ENCODE measurements at regions not wholly inside any gene's neighbourhood (a gene's known extent, or its start where the extent isn't known, plus 50 kb on each side); places are given as distances from the start of the nearest gene placed in this dataset.

- Histone ChIP-seq H4K20me1 (ENCODE audit: control insufficient read depth, extremely low read depth, insufficient read depth, low read length) (no peaks in the 10 kb centered on the region), H3K4me1 (ENCODE audit: control insufficient read depth, extremely low read depth, insufficient read depth, low read length) (no peaks in the 10 kb centered on the region), H3K4me2 (ENCODE audit: extremely low read depth, insufficient read depth, low read length) (no peak overlapping the region), H3K9me3 (ENCODE audit: control insufficient read depth, insufficient read depth, low read depth, low read length) (no peaks in the 10 kb centered on the region), H2AFZ (ENCODE audit: low read length) (no peak overlapping the region), H3K27ac (ENCODE audit: insufficient read depth, low read length) (no peak overlapping the region), H3K4me3 (replicated peaks in 1 of 4; ENCODE audit: control extremely low read depth in 1 of 4, insufficient read depth in 1 of 4, low read depth in 3 of 4, low read length in 4 of 4) (no peak overlapping the region), H3K36me3 (ENCODE audit: control insufficient read depth, insufficient read depth, low read length) (no peaks in the 10 kb centered on the region), H3K79me2 (ENCODE audit: control insufficient read depth, insufficient read depth, low read length) (no peaks in the 10 kb centered on the region), H3K9ac (ENCODE audit: insufficient read depth, low read length) (no peak overlapping the region), H3K27me3 (ENCODE audit: control insufficient read depth, insufficient read depth, low read length) (no peaks in the 10 kb centered on the region)
- TF ChIP-seq, protein P1, sequence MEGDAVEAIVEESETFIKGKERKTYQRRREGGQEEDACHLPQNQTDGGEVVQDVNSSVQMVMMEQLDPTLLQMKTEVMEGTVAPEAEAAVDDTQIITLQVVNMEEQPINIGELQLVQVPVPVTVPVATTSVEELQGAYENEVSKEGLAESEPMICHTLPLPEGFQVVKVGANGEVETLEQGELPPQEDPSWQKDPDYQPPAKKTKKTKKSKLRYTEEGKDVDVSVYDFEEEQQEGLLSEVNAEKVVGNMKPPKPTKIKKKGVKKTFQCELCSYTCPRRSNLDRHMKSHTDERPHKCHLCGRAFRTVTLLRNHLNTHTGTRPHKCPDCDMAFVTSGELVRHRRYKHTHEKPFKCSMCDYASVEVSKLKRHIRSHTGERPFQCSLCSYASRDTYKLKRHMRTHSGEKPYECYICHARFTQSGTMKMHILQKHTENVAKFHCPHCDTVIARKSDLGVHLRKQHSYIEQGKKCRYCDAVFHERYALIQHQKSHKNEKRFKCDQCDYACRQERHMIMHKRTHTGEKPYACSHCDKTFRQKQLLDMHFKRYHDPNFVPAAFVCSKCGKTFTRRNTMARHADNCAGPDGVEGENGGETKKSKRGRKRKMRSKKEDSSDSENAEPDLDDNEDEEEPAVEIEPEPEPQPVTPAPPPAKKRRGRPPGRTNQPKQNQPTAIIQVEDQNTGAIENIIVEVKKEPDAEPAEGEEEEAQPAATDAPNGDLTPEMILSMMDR (conservative IDR thresholded peaks at IDR 0.05 in 1 of 2, IDR thresholded peaks at IDR 0.05 in 1 of 2; ENCODE audit: low read depth in 1 of 2, low read length in 2 of 2), result no peak
- TF ChIP-seq EZH2 (IDR thresholded peaks at IDR 0.05; ENCODE audit: low read length, missing control alignments), result no peak
- no peak for DNase-seq (ENCODE audit: low read depth in 2 of 2)
These were observed 119.3 kb upstream of the SHH start for GRCh38 chr7:155931396-155932085.

- H4K20me1 ChIP-seq (ENCODE audit: control insufficient read depth, extremely low read depth, insufficient read depth, low read length), result no peaks in the 10 kb centered on the region
- no peak overlapping the region for H3K9ac ChIP-seq (ENCODE audit: insufficient read depth, low read length)
- no peaks in the 10 kb centered on the region for H3K4me1 ChIP-seq (ENCODE audit: control insufficient read depth, extremely low read depth, insufficient read depth, low read length)
- H3K4me2 ChIP-seq (ENCODE audit: extremely low read depth, insufficient read depth, low read length), result no peak overlapping the region
- H3K27ac ChIP-seq (ENCODE audit: insufficient read depth, low read length), result no peak overlapping the region
- no peaks in the 10 kb centered on the region for H3K79me2 ChIP-seq (ENCODE audit: control insufficient read depth, insufficient read depth, low read length)
- no peaks in the 10 kb centered on the region for H3K36me3 ChIP-seq (ENCODE audit: control insufficient read depth, insufficient read depth, low read length)
- H3K4me3 ChIP-seq (replicated peaks in 1 of 4; ENCODE audit: control extremely low read depth in 1 of 4, insufficient read depth in 1 of 4, low read depth in 3 of 4, low read length in 4 of 4), result no peak overlapping the region
- no peak for DNase-seq (ENCODE audit: low read depth in 2 of 2)
- H3K9me3 ChIP-seq (ENCODE audit: control insufficient read depth, insufficient read depth, low read depth, low read length), result no peaks in the 10 kb centered on the region
- no peak overlapping the region for H2AFZ ChIP-seq (ENCODE audit: low read length)
- H3K27me3 ChIP-seq (ENCODE audit: control insufficient read depth, insufficient read depth, low read length), result no peaks in the 10 kb centered on the region
- TF ChIP-seq, protein P1 (conservative IDR thresholded peaks at IDR 0.05 in 1 of 2, IDR thresholded peaks at IDR 0.05 in 1 of 2; ENCODE audit: low read depth in 1 of 2, low read length in 2 of 2), result no peak
- no peak for TF ChIP-seq EZH2 (IDR thresholded peaks at IDR 0.05; ENCODE audit: low read length, missing control alignments)
These were observed 118.3 kb upstream of the SHH start for GRCh38 chr7:155930527-155930926.

- TF ChIP-seq, protein P1 (conservative IDR thresholded peaks at IDR 0.05 in 1 of 2, IDR thresholded peaks at IDR 0.05 in 1 of 2; ENCODE audit: low read depth in 1 of 2, low read length in 2 of 2), result no peak
- no peak for TF ChIP-seq EZH2 (IDR thresholded peaks at IDR 0.05; ENCODE audit: low read length, missing control alignments)
These were observed 117.8 kb upstream of the SHH start for GRCh38 chr7:155930061-155930460.

More at GRCh38 chr7:155930061-155930460, 117.8 kb upstream of the SHH start:
- Histone ChIP-seq H3K9me3 (ENCODE audit: control insufficient read depth, insufficient read depth, low read depth, low read length) (no peaks in the 10 kb centered on the region), H4K20me1 (ENCODE audit: control insufficient read depth, extremely low read depth, insufficient read depth, low read length) (no peaks in the 10 kb centered on the region), H3K9ac (ENCODE audit: insufficient read depth, low read length) (no peak overlapping the region), H3K79me2 (ENCODE audit: control insufficient read depth, insufficient read depth, low read length) (no peaks in the 10 kb centered on the region), H3K4me3 (replicated peaks in 1 of 4; ENCODE audit: control extremely low read depth in 1 of 4, insufficient read depth in 1 of 4, low read depth in 3 of 4, low read length in 4 of 4) (no peak overlapping the region), H3K36me3 (ENCODE audit: control insufficient read depth, insufficient read depth, low read length) (no peaks in the 10 kb centered on the region), H2AFZ (ENCODE audit: low read length) (no peak overlapping the region), H3K4me1 (ENCODE audit: control insufficient read depth, extremely low read depth, insufficient read depth, low read length) (no peaks in the 10 kb centered on the region), H3K27me3 (ENCODE audit: control insufficient read depth, insufficient read depth, low read length) (no peaks in the 10 kb centered on the region), H3K4me2 (ENCODE audit: extremely low read depth, insufficient read depth, low read length) (no peak overlapping the region), H3K27ac (ENCODE audit: insufficient read depth, low read length) (no peak overlapping the region)
- DNase-seq (ENCODE audit: low read depth in 2 of 2), result no peak
